ENCODE measurements at regions not wholly inside any gene's neighbourhood (a gene's known extent, or its start where the extent isn't known, plus 50 kb on each side); places are given as distances from the start of the nearest gene placed in this dataset.

- TF ChIP-seq FOXM1 (IDR thresholded peaks at IDR 0.05; ENCODE audit: borderline replicate concordance, low read depth) (no peak), EGR1 (IDR thresholded peaks at IDR 0.05) (no peak), CREB1 (IDR thresholded peaks at IDR 0.05; ENCODE audit: low read depth) (no peak), TEAD4 (IDR thresholded peaks at IDR 0.05) (no peak), TAF1 (IDR thresholded peaks at IDR 0.05; ENCODE audit: low read depth) (no peak), NFIC (IDR thresholded peaks at IDR 0.05) (no peak), CEBPB (IDR thresholded peaks at IDR 0.05) (no peak), EP300 (IDR thresholded peaks at IDR 0.05; ENCODE audit: borderline replicate concordance) (no peak), TCF12 (IDR thresholded peaks at IDR 0.05; ENCODE audit: low read depth) (no peak), YY1 (IDR thresholded peaks at IDR 0.05; ENCODE audit: low read depth) (no peak), ZBTB7A (IDR thresholded peaks at IDR 0.05; ENCODE audit: low read depth) (no peak), RAD21 (IDR thresholded peaks at IDR 0.05; ENCODE audit: low read depth) (no peak)
- TF ChIP-seq, protein P1, sequence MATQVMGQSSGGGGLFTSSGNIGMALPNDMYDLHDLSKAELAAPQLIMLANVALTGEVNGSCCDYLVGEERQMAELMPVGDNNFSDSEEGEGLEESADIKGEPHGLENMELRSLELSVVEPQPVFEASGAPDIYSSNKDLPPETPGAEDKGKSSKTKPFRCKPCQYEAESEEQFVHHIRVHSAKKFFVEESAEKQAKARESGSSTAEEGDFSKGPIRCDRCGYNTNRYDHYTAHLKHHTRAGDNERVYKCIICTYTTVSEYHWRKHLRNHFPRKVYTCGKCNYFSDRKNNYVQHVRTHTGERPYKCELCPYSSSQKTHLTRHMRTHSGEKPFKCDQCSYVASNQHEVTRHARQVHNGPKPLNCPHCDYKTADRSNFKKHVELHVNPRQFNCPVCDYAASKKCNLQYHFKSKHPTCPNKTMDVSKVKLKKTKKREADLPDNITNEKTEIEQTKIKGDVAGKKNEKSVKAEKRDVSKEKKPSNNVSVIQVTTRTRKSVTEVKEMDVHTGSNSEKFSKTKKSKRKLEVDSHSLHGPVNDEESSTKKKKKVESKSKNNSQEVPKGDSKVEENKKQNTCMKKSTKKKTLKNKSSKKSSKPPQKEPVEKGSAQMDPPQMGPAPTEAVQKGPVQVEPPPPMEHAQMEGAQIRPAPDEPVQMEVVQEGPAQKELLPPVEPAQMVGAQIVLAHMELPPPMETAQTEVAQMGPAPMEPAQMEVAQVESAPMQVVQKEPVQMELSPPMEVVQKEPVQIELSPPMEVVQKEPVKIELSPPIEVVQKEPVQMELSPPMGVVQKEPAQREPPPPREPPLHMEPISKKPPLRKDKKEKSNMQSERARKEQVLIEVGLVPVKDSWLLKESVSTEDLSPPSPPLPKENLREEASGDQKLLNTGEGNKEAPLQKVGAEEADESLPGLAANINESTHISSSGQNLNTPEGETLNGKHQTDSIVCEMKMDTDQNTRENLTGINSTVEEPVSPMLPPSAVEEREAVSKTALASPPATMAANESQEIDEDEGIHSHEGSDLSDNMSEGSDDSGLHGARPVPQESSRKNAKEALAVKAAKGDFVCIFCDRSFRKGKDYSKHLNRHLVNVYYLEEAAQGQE (IDR thresholded peaks at IDR 0.05; ENCODE audit: low read depth), result no peak
- TF ChIP-seq, protein P2, sequence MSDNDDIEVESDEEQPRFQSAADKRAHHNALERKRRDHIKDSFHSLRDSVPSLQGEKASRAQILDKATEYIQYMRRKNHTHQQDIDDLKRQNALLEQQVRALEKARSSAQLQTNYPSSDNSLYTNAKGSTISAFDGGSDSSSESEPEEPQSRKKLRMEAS (IDR thresholded peaks at IDR 0.05), result no peak
- TF ChIP-seq, protein P3, sequence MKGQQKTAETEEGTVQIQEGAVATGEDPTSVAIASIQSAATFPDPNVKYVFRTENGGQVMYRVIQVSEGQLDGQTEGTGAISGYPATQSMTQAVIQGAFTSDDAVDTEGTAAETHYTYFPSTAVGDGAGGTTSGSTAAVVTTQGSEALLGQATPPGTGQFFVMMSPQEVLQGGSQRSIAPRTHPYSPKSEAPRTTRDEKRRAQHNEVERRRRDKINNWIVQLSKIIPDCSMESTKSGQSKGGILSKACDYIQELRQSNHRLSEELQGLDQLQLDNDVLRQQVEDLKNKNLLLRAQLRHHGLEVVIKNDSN (IDR thresholded peaks at IDR 0.05), result no peak
Observed at GRCh38 chr12:19842116-19842515, 402.8 kb downstream of the AEBP2 start.

DNA sequence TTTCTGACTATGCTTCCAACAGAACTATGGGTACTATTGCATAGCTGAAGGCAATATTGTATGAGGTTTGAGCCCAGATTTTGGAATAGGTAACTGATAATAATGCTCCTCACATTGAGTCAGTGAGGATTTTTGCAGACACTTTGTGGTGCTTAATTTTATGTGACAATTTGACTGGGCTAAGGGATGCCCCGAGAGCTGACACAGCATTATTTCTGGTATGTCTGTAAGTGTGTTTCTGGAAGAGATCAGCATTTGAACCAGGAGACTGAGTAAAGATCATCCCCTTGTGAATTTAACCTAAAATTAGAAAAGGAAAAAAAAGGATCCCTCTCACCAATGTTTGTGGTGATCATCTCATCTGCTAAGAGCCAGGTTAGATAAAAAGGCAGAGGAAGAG is 404.9 kb downstream of the AEBP2 start:
- no peak for TF ChIP-seq EP300 (IDR thresholded peaks at IDR 0.05; ENCODE audit: borderline replicate concordance)
- no peak for TF ChIP-seq TAF1 (IDR thresholded peaks at IDR 0.05; ENCODE audit: low read depth)
- no peak for TF ChIP-seq FOXM1 (IDR thresholded peaks at IDR 0.05; ENCODE audit: borderline replicate concordance, low read depth)
- TF ChIP-seq, protein P1 (IDR thresholded peaks at IDR 0.05; ENCODE audit: low read depth), result no peak
- no peak for TF ChIP-seq TEAD4 (IDR thresholded peaks at IDR 0.05)
- no peak for TF ChIP-seq YY1 (IDR thresholded peaks at IDR 0.05; ENCODE audit: low read depth)
- no peak for TF ChIP-seq RAD21 (IDR thresholded peaks at IDR 0.05; ENCODE audit: low read depth)
- no peak for TF ChIP-seq NFIC (IDR thresholded peaks at IDR 0.05)

DNA sequence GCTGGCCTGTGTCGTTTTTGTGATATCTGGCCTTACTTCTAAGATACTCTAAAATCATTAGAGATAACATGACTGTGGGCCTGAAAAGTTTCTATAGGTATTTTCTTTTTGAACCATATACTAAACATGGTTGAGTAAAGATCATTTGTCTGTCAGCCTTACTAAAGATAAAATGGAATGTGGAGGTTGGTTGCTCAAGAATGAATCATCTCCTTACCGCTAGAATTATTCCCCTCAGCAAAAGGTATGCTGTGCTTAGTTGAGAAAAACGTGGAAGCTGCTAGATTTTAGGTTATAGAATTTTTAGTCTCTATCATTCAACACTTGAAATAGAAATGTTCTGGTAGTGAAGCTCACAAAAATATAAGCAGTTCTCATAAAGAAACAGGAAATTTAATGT is 407.3 kb downstream of the AEBP2 start:
- TF ChIP-seq RAD21 (IDR thresholded peaks at IDR 0.05; ENCODE audit: low read depth) (no peak), TCF12 (IDR thresholded peaks at IDR 0.05; ENCODE audit: low read depth) (no peak), CREB1 (IDR thresholded peaks at IDR 0.05; ENCODE audit: low read depth) (no peak), EGR1 (IDR thresholded peaks at IDR 0.05) (no peak), CEBPB (IDR thresholded peaks at IDR 0.05) (no peak), EP300 (IDR thresholded peaks at IDR 0.05; ENCODE audit: borderline replicate concordance) (no peak), TEAD4 (IDR thresholded peaks at IDR 0.05) (no peak), NFIC (IDR thresholded peaks at IDR 0.05) (no peak), TAF1 (IDR thresholded peaks at IDR 0.05; ENCODE audit: low read depth) (no peak), YY1 (IDR thresholded peaks at IDR 0.05; ENCODE audit: low read depth) (no peak), FOXM1 (IDR thresholded peaks at IDR 0.05; ENCODE audit: borderline replicate concordance, low read depth) (no peak), ZBTB7A (IDR thresholded peaks at IDR 0.05; ENCODE audit: low read depth) (no peak)
- TF ChIP-seq, protein P1 (IDR thresholded peaks at IDR 0.05; ENCODE audit: low read depth), result no peak
- TF ChIP-seq, protein P2 (IDR thresholded peaks at IDR 0.05), result no peak
- TF ChIP-seq, protein P3 (IDR thresholded peaks at IDR 0.05), result no peak

- TF ChIP-seq, protein P2 (IDR thresholded peaks at IDR 0.05), result no peak
- TF ChIP-seq, protein P3 (IDR thresholded peaks at IDR 0.05), result no peak
- no peak for TF ChIP-seq FOXM1 (IDR thresholded peaks at IDR 0.05; ENCODE audit: borderline replicate concordance, low read depth)
- TF ChIP-seq TCF12 (IDR thresholded peaks at IDR 0.05; ENCODE audit: low read depth), result no peak
- no peak for TF ChIP-seq TEAD4 (IDR thresholded peaks at IDR 0.05)
- TF ChIP-seq RAD21 (IDR thresholded peaks at IDR 0.05; ENCODE audit: low read depth), result no peak
- TF ChIP-seq EGR1 (IDR thresholded peaks at IDR 0.05), result no peak
- TF ChIP-seq YY1 (IDR thresholded peaks at IDR 0.05; ENCODE audit: low read depth), result no peak
- no peak for TF ChIP-seq CREB1 (IDR thresholded peaks at IDR 0.05; ENCODE audit: low read depth)
- TF ChIP-seq, protein P1 (IDR thresholded peaks at IDR 0.05; ENCODE audit: low read depth), result no peak
- no peak for TF ChIP-seq ZBTB7A (IDR thresholded peaks at IDR 0.05; ENCODE audit: low read depth)
- no peak for TF ChIP-seq NFIC (IDR thresholded peaks at IDR 0.05)
- no peak for TF ChIP-seq CEBPB (IDR thresholded peaks at IDR 0.05)
- TF ChIP-seq TAF1 (IDR thresholded peaks at IDR 0.05; ENCODE audit: low read depth), result no peak
- TF ChIP-seq EP300 (IDR thresholded peaks at IDR 0.05; ENCODE audit: borderline replicate concordance), result no peak
Observed at GRCh38 chr12:19847294-19848059, 408.2 kb downstream of the AEBP2 start.
